ENCODE measurements at regions not wholly inside any gene's neighbourhood (a gene's known extent, or its start where the extent isn't known, plus 50 kb on each side); places are given as distances from the start of the nearest gene placed in this dataset.

DNA sequence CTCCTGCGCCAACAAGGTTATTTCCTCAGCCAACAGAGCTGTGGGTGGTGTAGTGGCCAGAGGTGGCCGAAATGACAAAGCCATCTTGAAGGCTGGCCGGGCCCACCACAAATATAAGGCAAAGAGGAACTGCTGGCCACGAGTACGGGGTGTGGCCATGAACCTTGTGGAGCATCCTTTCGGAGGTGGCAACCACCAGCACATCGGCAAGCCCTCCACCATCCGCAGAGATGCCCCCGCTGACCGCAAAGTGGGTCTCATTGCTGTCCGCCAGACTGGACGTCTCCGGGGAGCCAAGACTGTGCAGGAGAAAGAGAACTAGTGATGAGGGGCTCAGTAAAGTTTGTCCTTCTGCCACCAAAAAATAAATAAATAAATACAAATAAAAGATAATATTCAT lies 481.4 kb upstream of the NAALADL2 start:
- TF ChIP-seq, protein P1, sequence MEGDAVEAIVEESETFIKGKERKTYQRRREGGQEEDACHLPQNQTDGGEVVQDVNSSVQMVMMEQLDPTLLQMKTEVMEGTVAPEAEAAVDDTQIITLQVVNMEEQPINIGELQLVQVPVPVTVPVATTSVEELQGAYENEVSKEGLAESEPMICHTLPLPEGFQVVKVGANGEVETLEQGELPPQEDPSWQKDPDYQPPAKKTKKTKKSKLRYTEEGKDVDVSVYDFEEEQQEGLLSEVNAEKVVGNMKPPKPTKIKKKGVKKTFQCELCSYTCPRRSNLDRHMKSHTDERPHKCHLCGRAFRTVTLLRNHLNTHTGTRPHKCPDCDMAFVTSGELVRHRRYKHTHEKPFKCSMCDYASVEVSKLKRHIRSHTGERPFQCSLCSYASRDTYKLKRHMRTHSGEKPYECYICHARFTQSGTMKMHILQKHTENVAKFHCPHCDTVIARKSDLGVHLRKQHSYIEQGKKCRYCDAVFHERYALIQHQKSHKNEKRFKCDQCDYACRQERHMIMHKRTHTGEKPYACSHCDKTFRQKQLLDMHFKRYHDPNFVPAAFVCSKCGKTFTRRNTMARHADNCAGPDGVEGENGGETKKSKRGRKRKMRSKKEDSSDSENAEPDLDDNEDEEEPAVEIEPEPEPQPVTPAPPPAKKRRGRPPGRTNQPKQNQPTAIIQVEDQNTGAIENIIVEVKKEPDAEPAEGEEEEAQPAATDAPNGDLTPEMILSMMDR (conservative IDR thresholded peaks at IDR 0.05), result no peak
- TF ChIP-seq ZFX (IDR thresholded peaks at IDR 0.05), result no peak
